ENCODE measurements at regions not wholly inside any gene's neighbourhood (a gene's known extent, or its start where the extent isn't known, plus 50 kb on each side); places are given as distances from the start of the nearest gene placed in this dataset.

- BruUV-seq (replicated peaks): no TSS peak
- no peak for TF ChIP-seq NR1H2 (CRISPR knock-in tag; IDR thresholded peaks at IDR 0.05; ENCODE audit: borderline replicate concordance, low read depth)
- TF ChIP-seq ZNF691 (CRISPR knock-in tag; IDR thresholded peaks at IDR 0.05; ENCODE audit: borderline replicate concordance, low read depth): no peak
- no peak for TF ChIP-seq IRX3 (CRISPR knock-in tag; IDR thresholded peaks at IDR 0.05; ENCODE audit: borderline replicate concordance, low read depth)
- TF ChIP-seq PRDM4 (CRISPR knock-in tag; IDR thresholded peaks at IDR 0.05; ENCODE audit: borderline replicate concordance): no peak
- no peak for TF ChIP-seq ISL2 (CRISPR knock-in tag; IDR thresholded peaks at IDR 0.05)
- TF ChIP-seq ZNF790 (CRISPR knock-in tag; IDR thresholded peaks at IDR 0.05; ENCODE audit: borderline replicate concordance): no peak
- no peak for TF ChIP-seq CHD2 (IDR thresholded peaks at IDR 0.05; ENCODE audit: low read depth, low read length)
- no peak for TF ChIP-seq CEBPZ (IDR thresholded peaks at IDR 0.05; ENCODE audit: low read length)
These were observed 111.6 kb downstream of the SREK1 start for GRCh38 chr5:66255714-66256113.

More at GRCh38 chr5:66255714-66256113, 111.6 kb downstream of the SREK1 start:
- Histone ChIP-seq H2AFZ (ENCODE audit: low read length) (no peak overlapping the region), H3K9me3 (ENCODE audit: low read length) (no peaks in the 10 kb centered on the region), H3K36me3 (replicated peaks in 1 of 2; ENCODE audit: control insufficient read depth in 1 of 2, insufficient read depth in 2 of 2, low read length in 2 of 2) (no peaks in the 10 kb centered on the region), H3K4me2 (ENCODE audit: low read depth, low read length) (no peak overlapping the region), H3K9ac (ENCODE audit: insufficient read depth, low read depth, low read length) (no peak overlapping the region), H3K27ac (ENCODE audit: extremely low read length, insufficient read depth, low read length) (no peak overlapping the region), H3K79me2 (ENCODE audit: insufficient read depth, low read length) (no peaks in the 10 kb centered on the region), H3K4me1 (ENCODE audit: insufficient read depth, low read length) (no peaks in the 10 kb centered on the region), H4K20me1 (ENCODE audit: insufficient read depth, low read length) (no peaks in the 10 kb centered on the region), H3K27me3 (ENCODE audit: control insufficient read depth in 1 of 2, insufficient read depth in 2 of 2, low read length in 2 of 2) (no peaks in the 10 kb centered on the region; a peak in 3 of 5 replicates), H3K4me3 (replicated peaks in 1 of 3; ENCODE audit: insufficient read depth in 1 of 3, low read depth in 2 of 3, low read length in 3 of 3) (no peak overlapping the region)
- ChIA-PET POLR2A (no interaction called here), CTCF (ENCODE audit: low intra/inter-chr PET ratio, low total read pairs) (no interaction called here)
- intact Hi-C loops (cut with micrococcal nuclease; ENCODE audit: unreplicated experiment) (no loop called here), in situ Hi-C loops (cut with HindIII; ENCODE audit: extremely low pct_ligation_motif_present, low pct_unique_long_range_greater_than_20kb) (no loop called here)
- DNase-seq (ENCODE audit: low spot score) (no peak), ATAC-seq (no peak), FAIRE-seq (no peak)
- WGBS (ENCODE audit: low lambda C conversion rate): 11% methylated on average over 5 of the region's 5 CpGs
